ENCODE measurements at regions not wholly inside any gene's neighbourhood (a gene's known extent, or its start where the extent isn't known, plus 50 kb on each side); places are given as distances from the start of the nearest gene placed in this dataset.

DNA sequence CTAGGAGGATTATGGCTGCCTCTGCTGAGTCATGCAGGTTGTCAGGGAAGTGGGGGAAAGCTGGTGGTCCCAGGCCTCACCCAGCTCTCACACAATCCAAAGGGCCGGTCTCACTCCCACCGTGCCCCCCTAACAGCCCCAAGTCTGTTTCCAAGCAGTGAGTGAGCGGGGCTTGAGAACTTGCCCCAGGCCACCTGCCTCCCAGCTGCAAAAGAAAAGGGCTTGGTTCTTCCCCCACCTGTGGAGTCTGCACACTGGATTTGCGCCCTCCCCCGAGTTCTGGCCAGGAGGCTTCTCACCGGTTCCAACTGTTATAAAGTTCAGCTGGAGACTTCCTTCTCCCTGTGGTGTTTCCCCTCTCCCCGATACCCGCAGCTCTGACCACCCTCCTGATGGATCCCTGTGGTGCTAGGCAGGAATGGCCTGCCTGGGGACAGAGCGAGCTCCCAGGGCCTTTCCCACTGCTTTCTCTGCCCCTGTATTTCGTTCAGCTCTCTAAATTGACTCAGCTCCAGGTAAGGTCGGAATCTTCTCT, 222.3 kb downstream of the BARHL2 start:
- no peak for DNase-seq (ENCODE audit: low spot score)

DNA sequence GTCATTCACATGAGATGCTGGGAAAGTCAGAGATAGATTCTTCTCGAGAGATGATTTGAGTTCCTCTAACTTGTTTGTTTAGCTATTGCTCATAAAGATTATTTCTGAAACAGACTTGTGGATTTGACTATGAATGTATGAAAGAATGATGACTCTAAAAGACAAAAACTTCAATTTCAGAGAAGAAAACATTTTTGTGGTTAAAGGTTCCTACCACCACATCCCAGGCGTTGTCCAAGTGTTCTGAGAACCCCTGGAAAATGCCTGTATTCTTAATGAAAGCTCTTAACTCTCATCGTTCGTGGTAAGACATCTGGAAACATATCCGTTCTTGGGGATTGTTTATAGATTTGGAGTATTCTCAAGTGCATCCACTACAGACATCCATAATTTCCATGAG, 228.7 kb downstream of the BARHL2 start:
- no peak for DNase-seq (ENCODE audit: low spot score)

DNA sequence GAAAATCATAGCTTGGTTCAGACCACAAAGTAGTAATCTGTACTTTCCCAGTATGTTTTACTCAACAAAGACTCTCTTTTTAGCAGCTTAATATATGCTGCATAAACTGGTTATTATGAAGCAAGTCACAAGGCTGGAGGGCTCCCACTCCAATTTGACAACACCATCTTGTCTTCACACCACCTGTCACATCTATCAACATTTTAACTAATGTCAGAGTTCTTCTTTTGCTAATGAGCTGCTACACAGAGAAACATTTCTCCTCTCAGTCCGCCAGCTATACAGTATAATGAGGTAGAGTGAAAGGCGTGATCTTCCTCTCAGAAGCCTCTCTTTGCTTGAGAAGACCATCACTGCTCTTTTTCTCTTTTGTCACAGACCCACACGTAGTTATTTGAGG, 230.1 kb downstream of the BARHL2 start:
- DNase-seq (ENCODE audit: low spot score) = no peak

DNA sequence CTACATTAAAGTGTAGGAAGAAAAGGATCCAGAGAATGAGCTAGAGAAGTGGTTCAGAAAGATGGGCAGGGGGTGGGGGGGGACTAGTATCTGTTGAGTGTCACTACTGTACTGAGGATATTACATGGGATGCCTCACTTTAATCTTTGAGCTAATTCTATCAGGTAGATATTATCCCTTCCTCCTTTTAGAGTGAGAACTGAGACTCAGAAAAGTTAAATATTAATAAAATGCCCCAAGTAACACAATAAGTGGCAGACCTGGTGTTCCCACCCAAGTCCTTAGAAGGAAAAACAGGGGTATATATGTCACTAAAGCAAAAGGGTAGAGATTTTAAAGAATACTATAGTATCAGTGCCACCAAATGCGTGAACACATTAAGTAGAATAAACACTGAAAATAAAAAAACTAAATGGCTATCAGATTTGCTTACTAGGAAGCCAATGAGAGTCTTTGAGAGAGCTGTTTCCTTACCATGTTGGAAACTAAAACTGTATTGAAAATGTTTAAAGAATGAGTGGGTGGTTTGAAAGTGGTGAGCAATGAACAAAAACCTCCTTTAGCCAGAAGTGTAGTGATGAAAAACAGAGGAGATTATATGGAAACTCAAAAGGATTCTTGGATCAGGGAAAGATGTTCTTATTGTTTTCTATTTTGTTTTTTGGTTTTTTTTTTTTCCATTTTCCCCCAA, 230.8 kb downstream of the BARHL2 start:
- DNase-seq (ENCODE audit: low spot score) = no peak

DNA sequence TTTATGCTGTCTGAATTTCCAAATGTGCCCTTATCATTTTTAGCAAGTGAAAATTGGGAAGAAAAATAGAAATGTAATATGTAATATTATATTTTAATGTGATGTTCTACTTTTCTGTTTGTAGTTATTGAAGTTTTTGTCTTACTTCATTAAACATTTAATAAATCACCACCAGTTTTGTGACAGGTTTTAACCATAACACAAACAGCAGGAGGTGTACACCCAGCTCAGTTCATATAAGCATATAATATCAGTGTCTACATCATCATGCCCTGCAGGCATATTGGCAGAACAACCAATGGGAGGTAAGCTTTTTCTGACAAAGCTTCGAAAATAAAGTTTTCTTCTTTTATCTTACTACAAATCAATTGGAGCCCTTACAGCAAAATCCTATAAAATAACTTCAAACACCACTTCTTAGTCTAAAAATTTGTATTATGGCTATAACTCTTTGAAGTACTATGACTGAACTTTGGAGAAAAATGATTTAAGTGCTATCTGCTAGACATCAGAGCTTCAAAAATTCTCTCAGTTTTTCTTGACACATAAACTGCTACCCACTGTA, 236.7 kb downstream of the BARHL2 start:
- DNase-seq (ENCODE audit: low spot score) = no peak

DNA sequence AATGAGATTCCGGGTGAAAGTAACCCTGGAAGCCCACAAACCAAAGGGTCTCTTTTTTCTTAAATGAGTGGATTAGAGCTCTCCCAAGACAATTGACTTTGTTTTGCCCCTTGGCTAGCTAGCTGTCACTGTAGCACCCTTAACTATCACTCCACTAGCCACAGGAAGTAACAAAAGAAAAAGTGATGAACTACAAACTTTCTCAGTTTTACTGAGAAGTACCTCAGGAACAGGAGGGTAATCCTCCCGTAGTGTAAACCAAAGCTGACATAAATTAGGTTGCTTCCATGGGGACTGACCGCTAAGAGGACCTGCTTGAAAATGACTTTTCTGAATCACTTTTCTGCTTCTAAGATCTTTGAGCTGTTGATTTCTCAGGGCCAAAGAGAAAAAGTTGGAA, 240.1 kb downstream of the BARHL2 start:
- DNase-seq (ENCODE audit: low spot score) = no peak

DNA sequence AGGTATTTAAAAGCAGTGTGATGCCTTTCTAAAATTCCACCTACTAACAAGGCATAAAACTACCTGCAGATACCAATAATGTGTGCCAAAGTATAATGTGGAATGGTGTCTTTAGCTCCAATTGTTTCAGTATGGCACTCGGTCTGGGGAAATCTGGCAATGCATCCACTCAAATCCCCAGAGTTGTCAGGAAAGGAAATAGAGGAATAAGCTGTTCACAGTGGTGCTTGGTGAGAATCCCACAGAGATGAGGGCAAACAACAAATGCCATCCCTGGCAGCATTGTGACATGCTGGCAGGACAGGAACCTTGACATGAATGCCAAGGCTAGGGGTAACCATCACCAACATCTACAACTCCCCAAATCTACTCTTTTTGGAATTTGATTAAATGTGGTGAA, 240.7 kb downstream of the BARHL2 start:
- no peak for DNase-seq (ENCODE audit: low spot score)

DNA sequence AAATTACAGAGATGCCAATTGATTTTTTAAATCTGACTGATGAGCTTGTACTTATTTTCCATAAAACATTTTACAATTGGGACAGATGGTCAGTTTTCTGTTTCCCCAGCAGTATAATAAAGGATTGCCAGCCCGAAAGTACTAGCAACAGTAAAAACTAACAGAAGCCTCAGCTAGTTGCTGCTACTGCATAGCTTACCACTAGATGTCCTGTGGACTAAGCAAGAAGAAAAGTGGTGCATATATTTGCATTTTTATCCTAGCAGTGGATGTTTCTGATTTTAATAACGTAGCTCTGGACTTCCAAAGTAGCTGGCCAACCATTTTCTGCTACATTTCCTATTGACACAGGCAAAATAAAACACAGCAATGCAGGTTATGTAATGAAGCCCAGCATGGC, 241.5 kb downstream of the BARHL2 start:
- DNase-seq (ENCODE audit: low spot score) = peak; percentile 7

DNA sequence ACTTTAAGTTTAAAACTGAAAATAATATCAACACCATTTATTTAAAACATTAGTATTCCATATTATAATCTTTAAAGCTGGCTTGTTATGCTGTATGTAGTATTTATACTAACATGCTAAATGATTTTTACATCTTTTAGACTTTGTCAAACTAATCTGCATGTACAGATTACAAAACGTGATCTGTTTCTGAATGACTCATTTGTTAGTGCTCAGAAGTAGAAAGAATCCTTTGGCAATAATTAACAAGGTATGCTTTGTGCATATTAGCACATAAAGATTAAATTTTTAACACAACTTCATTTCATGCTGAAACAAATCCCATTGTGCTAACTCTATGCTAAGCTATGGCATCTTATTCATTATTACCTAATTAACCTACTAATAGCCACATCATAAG, 242.4 kb downstream of the BARHL2 start:
- DNase-seq (ENCODE audit: low spot score) = no peak

DNA sequence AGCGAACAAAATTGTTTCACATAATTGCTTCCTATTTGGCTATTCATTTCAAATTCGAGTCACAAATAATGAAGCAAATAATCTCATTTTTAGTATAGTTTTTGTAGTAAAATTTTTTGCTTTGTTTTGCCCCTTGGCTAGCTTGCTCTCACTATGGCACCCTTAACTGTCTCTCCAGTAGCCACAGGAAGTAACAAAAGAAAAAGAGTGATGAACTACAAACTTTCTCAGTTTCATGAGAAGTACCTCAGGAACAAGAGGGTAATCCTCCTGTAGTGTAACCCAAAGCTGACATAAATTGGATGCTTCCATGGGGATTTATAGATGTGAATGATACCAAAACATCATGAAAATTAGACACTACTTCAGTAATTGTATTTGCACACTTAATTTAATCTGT, 242.9 kb downstream of the BARHL2 start:
- no peak for DNase-seq (ENCODE audit: low spot score)

DNA sequence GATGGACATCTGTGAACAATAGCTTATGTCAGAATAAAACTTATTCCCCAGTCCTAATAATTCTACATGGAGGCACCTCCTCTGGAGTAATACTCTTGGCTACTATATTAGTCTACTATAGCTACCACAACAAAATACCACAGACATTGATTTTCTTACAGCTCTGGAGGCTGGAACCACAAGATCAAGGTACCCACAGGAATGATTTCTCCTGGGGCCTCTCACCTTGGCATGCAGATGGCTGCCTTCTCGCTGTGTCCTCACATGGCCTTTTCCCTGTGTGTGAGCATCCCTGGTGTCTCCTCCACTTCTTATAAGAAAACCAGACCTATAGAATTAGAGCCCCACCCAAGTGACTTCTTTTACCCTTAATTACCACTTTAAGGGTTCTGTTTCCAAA, 244.3 kb downstream of the BARHL2 start:
- no peak for DNase-seq (ENCODE audit: low spot score)

DNA sequence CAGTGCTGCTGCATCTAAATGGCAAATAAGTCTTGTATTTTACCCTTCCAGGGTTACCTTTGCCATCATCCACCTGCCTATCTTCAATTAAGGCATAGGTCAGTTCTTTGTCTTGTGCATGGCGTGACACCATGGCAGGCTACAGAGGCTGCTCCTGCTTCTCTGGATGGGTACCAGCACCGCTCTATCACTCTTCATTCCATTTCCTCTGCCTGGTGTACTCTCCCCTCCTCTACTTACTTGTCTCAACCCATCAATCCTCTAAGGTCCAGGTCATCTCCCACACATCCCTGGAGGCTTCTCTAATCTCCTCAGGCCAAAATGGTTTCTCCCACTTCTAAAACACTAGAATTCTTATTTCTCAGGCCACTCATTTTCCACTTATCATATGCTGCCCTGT, 257.5 kb downstream of the BARHL2 start:
- no peak for DNase-seq (ENCODE audit: low spot score)

DNA sequence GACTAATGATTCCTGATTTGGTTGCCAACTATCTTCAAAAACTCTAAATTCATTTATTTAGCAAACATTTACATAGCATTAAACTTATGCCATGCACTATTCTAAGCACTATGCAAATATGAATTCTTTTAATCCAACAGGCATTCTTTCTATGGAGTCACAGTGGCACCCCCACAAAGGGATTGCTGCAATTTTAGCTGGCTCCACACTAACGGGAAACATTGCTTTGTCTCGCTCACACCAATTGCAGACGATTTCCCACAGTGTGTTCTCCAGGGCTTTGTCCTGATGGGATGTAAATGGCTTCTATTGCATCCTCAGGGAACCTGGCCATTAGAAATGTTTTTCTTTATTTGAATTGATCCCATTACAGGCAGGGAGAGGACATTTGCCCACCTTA, 259.1 kb downstream of the BARHL2 start:
- DNase-seq (ENCODE audit: low spot score) = no peak

DNA sequence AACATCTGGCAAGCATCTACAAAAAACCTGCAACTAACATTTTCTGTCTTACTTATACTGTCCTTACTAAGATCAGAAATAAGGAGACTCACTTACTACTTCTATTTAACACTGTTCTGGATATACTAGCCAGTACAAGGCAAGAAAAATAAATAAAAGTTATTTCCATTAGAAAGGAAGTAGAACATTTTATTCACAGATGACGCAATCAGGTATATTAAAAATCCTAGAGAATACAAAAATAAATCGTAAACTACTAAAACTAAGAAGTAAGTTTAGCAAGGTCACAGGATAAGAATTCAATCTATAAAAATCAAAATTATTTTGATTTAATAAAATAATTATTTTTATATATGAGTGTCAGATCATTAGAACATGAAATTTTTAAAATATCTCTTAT, 264.6 kb downstream of the BARHL2 start:
- DNase-seq (ENCODE audit: low spot score) = no peak

DNA sequence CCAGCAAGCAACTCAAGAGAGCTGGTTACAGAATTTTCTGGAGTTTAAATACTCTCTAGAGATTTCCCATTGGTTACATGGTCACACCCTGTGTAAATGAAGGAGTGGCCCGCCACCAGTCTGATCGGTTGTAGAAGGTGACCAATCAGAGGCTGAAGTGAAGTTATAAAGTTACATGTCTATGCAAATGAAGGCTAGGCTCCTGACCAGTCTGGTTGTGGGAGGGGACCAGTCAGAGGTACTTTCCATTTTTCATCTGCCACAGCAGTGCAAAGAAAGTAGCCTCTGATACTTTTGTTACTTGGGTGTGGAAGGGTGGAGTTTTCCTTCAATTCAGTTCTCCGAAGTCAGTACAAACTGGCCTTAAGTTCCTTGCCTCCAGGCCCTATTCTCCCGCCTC, 273.7 kb downstream of the BARHL2 start:
- DNase-seq (ENCODE audit: low spot score) = peak; percentile 8

DNA sequence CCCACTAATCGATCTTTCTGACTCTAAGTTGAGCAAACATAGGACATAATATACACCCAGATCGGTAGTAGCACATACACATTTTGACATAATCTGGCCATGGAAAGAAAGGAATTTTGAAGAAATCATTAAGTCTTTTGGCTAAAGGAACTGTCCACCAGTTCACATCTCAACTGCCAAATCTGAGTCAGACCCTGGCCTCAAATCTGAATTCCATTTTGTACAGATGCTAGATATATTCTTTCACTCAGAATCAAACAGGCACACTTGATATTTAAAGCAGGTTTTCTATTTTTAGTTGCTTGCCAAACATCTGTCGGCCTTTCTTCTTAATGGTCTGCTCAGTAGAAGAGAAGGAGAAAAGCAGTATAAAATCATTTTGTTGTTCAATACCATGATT, 281.8 kb downstream of the BARHL2 start:
- no peak for DNase-seq (ENCODE audit: low spot score)

DNA sequence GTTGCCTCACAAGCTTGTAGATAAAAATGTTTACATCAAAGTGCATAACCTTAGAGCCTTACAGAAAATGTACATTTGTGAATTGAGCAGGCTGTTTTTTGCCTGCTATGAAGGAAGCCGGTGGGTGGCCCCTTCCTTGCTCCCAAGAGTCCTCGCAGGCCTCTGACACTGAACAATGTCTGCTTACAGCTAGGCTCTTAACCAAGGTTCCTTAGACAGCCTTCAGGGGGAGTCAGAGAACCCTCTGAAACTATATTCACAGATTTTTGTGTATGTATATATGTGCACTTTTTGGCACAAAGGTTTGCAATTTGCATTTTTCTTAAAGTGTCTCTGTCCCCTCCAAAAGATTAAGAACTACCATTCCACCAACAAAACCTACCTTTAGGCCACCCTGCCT, 282.6 kb downstream of the BARHL2 start:
- no peak for DNase-seq (ENCODE audit: low spot score)

DNA sequence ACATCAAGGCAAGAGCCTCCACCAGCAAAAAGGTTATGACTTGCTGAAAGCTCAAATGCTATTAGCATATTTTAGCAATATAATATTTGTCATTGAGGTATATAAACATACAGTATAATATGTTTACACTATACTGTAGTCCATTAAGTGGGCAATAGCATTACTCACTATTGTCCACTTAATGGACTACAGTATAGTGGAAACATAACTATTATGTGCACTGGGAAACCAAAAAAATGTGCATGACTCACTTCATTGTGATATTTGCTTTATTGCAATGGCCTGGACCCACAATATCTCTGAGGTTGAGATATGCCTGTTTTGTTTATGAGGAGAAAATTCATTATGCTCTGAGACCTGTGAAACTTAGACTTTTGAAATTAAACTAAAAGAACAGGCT, 300.0 kb downstream of the BARHL2 start:
- DNase-seq (ENCODE audit: low spot score) = peak; percentile 47

DNA sequence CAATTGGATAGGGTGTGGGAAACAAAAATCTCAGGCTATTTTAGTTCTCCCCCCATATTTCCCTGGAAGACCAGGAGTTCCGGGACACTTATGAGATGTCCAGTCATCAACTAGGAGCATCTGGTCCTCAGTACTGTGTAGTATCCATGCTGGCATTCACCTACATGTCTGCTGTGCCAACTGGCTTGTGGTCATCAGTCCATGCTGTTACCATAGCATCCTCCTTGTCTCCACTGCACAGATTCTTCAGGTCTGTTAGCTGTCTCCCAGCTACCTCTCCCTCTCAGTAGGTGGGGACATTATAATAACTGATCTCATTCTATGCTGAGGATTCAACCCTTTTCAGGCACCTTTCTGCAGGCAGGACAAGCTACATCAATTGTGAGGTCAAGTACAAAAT, 302.9 kb downstream of the BARHL2 start:
- DNase-seq (ENCODE audit: low spot score) = no peak

DNA sequence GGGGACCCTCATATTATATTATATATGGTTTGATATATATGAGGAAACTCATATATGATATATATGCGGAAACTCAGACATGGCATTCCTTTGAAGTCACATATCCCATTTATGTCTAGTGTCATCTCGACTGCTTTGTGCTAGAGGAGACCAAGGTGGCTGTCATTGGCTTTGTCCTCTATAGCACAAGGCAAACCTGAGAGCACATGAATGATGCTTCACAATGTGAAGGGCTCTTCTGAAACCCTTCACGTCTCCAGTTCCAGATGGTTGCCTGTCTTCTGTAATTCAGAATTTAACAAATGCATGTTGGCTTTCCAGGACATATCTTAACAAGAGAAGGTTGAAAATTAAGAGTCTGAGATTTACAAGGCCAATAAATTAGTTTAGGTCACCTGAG, 303.6 kb downstream of the BARHL2 start:
- DNase-seq (ENCODE audit: low spot score) = no peak

DNA sequence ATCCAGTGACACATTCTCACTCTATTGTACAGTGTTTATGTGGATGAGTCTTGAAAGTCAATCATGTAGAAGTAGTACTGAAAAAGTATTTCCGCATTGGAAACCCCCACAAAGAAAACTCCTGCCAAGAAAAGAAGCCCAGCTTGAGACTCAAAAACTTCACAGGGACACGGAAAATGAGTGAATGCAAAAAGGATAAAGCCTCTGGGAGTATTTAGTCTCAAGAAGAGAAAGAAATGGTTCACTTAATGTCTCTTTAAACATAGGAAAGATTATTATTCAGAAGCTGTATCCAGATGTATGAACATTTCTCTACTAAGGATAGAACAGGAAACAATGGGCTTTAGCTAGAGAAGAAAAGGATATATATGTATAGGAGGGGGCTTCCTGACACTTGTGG, 304.5 kb downstream of the BARHL2 start:
- no peak for DNase-seq (ENCODE audit: low spot score)

DNA sequence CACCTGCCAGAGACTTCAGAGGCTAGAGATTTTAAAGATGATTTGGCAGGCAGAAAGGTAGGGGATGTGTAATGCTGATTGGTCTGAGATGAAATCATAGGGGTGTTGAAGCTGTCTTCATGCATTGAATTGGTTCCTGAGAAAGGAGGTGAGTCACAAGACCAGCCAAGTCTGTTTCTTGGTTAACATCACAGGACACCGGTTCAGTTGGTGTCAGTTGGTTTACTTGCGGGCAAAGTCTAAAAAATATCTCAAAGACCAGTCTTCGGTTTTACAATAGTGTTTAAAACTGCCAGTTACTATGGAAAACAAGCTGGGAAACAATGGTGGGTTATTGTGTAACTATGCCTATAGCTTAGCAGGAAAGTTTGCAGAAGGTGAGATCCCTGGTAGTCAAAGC, 305.9 kb downstream of the BARHL2 start:
- DNase-seq (ENCODE audit: low spot score) = no peak

DNA sequence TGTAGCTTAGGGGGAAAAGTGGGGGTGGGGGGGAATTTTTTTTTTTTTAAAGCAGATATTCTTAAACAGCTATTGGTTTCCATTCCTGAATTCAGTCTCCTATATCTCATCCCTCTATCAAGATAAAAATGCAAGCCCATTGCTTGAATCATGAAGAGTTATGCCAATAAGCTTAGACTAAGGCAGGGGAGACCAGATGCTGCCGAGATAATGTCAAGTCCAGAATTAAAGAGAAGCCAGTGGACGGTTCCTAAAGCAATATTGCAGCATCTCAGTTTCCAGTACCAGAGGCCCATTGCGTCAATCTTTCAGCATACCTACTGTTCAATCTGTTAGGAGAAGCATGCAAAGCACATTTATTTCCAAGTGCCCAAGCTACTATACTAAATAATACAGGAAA, 309.4 kb downstream of the BARHL2 start:
- DNase-seq (ENCODE audit: low spot score) = no peak

DNA sequence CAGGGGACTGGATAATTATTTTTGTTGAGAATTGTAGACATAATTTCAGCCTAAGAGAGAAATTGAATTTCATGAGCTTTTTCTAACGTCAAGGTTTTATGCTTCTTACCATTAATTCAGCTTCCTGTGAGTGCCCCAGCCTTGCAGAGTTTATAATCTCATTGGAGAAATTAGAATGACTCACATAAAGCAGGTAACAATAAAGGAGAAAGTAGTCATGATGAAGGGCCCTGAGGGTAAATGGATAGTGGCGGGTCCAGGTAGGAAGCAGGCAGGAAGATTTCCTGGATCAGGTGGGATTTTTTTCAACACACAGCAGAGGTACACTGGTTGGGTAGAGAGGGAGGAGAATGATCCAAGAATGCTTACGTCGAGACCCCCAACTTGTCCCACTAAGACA, 311.4 kb downstream of the BARHL2 start:
- DNase-seq (ENCODE audit: low spot score) = no peak
